ENCODE measurements at regions not wholly inside any gene's neighbourhood (a gene's known extent, or its start where the extent isn't known, plus 50 kb on each side); places are given as distances from the start of the nearest gene placed in this dataset.

- TF ChIP-seq POLR2A (IDR thresholded peaks at IDR 0.05): no peak
- TF ChIP-seq, protein P1, sequence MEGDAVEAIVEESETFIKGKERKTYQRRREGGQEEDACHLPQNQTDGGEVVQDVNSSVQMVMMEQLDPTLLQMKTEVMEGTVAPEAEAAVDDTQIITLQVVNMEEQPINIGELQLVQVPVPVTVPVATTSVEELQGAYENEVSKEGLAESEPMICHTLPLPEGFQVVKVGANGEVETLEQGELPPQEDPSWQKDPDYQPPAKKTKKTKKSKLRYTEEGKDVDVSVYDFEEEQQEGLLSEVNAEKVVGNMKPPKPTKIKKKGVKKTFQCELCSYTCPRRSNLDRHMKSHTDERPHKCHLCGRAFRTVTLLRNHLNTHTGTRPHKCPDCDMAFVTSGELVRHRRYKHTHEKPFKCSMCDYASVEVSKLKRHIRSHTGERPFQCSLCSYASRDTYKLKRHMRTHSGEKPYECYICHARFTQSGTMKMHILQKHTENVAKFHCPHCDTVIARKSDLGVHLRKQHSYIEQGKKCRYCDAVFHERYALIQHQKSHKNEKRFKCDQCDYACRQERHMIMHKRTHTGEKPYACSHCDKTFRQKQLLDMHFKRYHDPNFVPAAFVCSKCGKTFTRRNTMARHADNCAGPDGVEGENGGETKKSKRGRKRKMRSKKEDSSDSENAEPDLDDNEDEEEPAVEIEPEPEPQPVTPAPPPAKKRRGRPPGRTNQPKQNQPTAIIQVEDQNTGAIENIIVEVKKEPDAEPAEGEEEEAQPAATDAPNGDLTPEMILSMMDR (IDR thresholded peaks at IDR 0.05): no peak
- no peak overlapping the region for H3K4me3 ChIP-seq (ENCODE audit: low read depth, poor library complexity, severe bottlenecking)
- no peak for DNase-seq (ENCODE audit: low spot score in 2 of 2)
- intact Hi-C loops (cut with DNase I; ENCODE audit: low total_unique reads): no loop called here
Measured at GRCh38 chr10:111504376-111504775, 427.5 kb downstream of the ADRA2A start.

DNA sequence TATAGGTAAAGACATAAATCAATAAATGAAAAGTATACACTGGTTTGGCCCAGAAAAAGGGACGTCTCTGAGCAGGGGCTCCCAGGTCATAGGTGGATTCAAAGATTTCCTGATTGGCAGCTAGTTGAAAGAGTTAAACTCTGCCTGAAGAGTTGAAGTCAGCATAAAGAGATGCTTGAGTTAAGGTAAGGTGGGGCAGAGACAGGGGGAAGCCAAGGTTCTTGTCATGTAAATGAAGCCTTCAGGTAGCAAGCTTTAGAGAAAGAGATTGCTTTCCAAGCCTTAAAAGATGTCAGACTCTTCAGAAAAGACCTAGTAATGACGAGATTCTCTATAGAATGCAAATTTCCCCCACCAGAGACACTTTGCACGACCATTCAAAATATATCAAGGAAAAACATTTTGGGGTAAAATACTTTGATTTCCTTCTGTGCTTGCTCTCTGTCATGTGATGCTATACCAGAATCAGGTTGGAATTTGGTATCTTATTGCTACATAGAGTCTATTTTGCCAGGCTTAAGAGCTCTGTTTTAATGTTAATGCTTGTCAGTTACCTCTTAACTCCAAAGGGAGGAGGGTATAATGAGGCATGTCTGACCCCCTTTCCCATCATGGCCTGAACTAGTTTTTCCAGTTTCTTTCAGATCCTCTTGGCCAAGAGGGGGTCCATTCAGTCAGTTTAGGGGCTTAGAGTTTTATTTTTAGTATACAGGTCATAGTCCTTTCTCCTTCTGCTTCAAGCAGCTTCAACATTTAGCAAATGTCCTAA is 429.6 kb downstream of the ADRA2A start:
- TF ChIP-seq POLR2A (IDR thresholded peaks at IDR 0.05): no peak
- TF ChIP-seq, protein P1 (IDR thresholded peaks at IDR 0.05): no peak
- WGBS, 2 donors: 30 to 41% methylated on average over 3 of the region's 3 CpGs
- intact Hi-C loops (cut with DNase I; ENCODE audit: low total_unique reads): no loop called here
- H3K4me3 ChIP-seq (ENCODE audit: low read depth, poor library complexity, severe bottlenecking): no peak overlapping the region
- no peak for DNase-seq (ENCODE audit: low spot score in 2 of 2)

DNA sequence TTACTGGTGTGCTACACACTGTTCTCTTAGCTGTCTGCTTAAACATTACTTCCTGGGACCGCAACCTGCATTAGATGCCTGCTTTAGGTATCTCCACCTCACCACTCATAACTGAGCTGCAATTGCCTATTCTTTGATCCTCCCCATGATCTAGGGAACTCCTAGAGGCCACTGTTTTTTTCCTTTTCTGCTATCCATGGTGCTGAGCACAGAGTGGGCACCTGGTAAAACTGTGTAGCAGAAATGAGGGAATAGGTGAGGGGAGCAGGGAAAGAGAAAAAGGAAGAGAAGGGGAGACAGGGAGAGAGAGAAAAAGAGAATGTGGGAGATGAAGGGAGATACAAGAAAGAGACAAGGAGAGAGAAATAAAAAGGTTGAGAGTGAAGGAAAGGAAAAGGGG is 434.9 kb downstream of the ADRA2A start:
- WGBS, 2 donors: 82 to 93% methylated on average over 1 of the region's 1 CpG
- intact Hi-C loops (cut with DNase I; ENCODE audit: low total_unique reads): no loop called here
- TF ChIP-seq POLR2A (IDR thresholded peaks at IDR 0.05): no peak
- TF ChIP-seq, protein P1 (IDR thresholded peaks at IDR 0.05): no peak
- no peak for DNase-seq (ENCODE audit: low spot score in 2 of 2)
- no peak overlapping the region for H3K4me3 ChIP-seq (ENCODE audit: low read depth, poor library complexity, severe bottlenecking)

GRCh38 chr10:111515264-111515663 is 438.4 kb downstream of the ADRA2A start:
- intact Hi-C loops (cut with DNase I; ENCODE audit: low total_unique reads): no loop called here
- no peak for DNase-seq (ENCODE audit: low spot score in 2 of 2)
- TF ChIP-seq, protein P1 (IDR thresholded peaks at IDR 0.05): no peak
- no peak for TF ChIP-seq POLR2A (IDR thresholded peaks at IDR 0.05)
- no peak overlapping the region for H3K4me3 ChIP-seq (ENCODE audit: low read depth, poor library complexity, severe bottlenecking)
- 79 to 83% methylated on average over 4 of the region's 4 CpGs for WGBS, 2 donors

DNA sequence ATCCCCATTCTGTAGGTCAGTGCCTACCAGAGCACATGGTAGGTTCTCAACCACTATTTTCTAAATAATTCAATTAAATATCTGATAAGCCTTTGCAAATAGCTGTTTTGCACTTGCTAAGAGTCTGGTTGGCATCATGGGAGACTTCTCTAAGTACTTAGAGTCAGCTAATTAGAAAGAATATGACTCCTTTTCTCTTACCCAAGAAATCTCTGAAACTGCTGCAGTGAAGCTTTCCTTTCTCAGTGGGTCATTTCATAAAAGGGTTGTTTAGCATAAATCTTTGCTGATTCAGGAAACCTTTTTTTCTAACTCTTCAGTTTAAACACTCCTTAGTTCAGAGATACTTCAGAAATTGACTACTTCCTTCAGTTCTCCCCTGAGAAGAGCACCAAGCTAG is 438.9 kb downstream of the ADRA2A start:
- intact Hi-C loops (cut with DNase I; ENCODE audit: low total_unique reads): no loop called here
- no peak overlapping the region for H3K4me3 ChIP-seq (ENCODE audit: low read depth, poor library complexity, severe bottlenecking)
- TF ChIP-seq, protein P1 (IDR thresholded peaks at IDR 0.05): no peak
- no peak for TF ChIP-seq POLR2A (IDR thresholded peaks at IDR 0.05)
- DNase-seq (ENCODE audit: low spot score in 2 of 2): no peak

DNA sequence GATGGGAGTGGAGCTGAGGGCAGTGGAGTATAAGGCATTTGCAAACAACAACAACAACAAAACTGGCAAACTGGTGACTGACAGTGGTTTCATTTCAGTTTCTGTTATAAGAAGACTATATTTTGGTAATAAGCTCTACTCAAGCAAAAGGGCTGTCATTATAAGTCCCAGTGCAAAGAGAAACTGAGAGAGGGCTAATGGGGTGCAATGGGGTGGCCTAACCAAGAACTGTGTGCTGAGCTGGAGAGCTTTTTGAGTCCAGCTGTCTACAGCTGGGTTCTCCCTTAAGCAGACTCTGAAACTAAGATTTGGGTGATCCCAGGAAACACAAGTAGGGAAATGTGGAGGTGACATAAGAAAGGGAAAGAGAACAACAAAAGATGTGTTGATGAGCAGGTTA is 439.3 kb downstream of the ADRA2A start:
- no peak for DNase-seq (ENCODE audit: low spot score in 2 of 2)
- no peak overlapping the region for H3K4me3 ChIP-seq (ENCODE audit: low read depth, poor library complexity, severe bottlenecking)
- TF ChIP-seq, protein P1 (IDR thresholded peaks at IDR 0.05): no peak
- TF ChIP-seq POLR2A (IDR thresholded peaks at IDR 0.05): no peak
- intact Hi-C loops (cut with DNase I; ENCODE audit: low total_unique reads): no loop called here

Data from lower leg skin (tissue), 4 donors.